ENCODE measurements at regions not wholly inside any gene's neighbourhood (a gene's known extent, or its start where the extent isn't known, plus 50 kb on each side); places are given as distances from the start of the nearest gene placed in this dataset.

DNA sequence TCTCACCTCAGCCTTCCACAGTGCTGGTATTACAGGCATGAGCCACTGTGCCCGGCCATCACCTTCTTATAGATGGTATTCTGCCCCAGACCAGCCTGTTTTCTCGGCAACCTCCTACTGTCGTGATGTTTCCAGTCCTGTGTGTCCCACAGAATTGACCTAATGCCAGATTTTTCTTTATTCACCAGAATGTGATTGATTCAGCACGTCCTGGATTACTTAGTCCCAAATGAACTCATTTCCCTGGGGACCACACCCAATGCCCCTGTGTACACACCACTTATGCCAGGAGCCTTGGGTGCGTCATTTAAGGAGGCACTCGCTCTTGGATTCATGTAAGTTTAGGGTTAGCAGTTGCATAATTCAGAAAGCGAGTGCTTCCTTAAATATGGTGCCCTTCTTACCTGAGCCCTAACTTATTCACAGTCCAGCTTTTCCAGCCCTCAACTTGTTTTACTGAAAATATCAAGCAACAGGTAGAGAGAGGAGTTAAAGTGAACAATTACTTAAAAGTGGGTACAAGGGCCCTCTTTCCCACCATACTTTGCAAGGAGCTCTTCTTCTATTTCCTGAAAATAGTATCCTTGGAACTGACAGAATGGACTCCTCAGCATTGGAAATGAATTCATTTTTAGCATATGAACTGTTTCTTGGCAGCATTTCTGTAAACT is 64.6 kb upstream of the UBE2E1 start:
- TF ChIP-seq, protein P1, sequence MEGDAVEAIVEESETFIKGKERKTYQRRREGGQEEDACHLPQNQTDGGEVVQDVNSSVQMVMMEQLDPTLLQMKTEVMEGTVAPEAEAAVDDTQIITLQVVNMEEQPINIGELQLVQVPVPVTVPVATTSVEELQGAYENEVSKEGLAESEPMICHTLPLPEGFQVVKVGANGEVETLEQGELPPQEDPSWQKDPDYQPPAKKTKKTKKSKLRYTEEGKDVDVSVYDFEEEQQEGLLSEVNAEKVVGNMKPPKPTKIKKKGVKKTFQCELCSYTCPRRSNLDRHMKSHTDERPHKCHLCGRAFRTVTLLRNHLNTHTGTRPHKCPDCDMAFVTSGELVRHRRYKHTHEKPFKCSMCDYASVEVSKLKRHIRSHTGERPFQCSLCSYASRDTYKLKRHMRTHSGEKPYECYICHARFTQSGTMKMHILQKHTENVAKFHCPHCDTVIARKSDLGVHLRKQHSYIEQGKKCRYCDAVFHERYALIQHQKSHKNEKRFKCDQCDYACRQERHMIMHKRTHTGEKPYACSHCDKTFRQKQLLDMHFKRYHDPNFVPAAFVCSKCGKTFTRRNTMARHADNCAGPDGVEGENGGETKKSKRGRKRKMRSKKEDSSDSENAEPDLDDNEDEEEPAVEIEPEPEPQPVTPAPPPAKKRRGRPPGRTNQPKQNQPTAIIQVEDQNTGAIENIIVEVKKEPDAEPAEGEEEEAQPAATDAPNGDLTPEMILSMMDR (IDR thresholded peaks at IDR 0.05), result no peak
- no peak for TF ChIP-seq POLR2A (IDR thresholded peaks at IDR 0.05)

All from right lobe of liver (tissue), 4 donors.